ENCODE measurements at regions not wholly inside any gene's neighbourhood (a gene's known extent, or its start where the extent isn't known, plus 50 kb on each side); places are given as distances from the start of the nearest gene placed in this dataset.

GRCh38 chr3:84439476-84439875, 519.3 kb upstream of the CADM2 start:
- 0 to 100% (median 89%) methylated on average over 1 of the region's 1 CpG; no CpG with 5 or more reads in 1 of the 10 experiments for WGBS, 10 experiments
- H3K4me3 ChIP-seq = no peak overlapping the region
- no peak for ATAC-seq (replicated peaks in 6 of 8)
- in situ Hi-C loops (cut with MboI; ENCODE audit: low pct_unique_long_range_greater_than_20kb in 2 of 9, low sequenced_read_pairs in 9 of 9, unreplicated experiment in 9 of 9) = no loop called here
- H3K4me1 ChIP-seq (replicated peaks in 1 of 2) = peaks cover 0 to 4% of the 10 kb centered on the region in 2 donors
- H3K27ac ChIP-seq = no peak overlapping the region

- Histone ChIP-seq H3K4me3 (no peak overlapping the region), H3K4me1 (replicated peaks in 1 of 2) (peaks cover 0 to 4% of the 10 kb centered on the region in 2 donors), H3K27ac (no peak overlapping the region)
- in situ Hi-C loops (cut with MboI; ENCODE audit: low pct_unique_long_range_greater_than_20kb in 2 of 9, low sequenced_read_pairs in 9 of 9, unreplicated experiment in 9 of 9) = no loop called here
- no peak for ATAC-seq (replicated peaks in 6 of 8)
- WGBS, 10 experiments = 4 to 90% (median 66%) methylated on average over 1 to 9 of the region's 11 CpGs
Observed at GRCh38 chr3:84440291-84440690, 518.5 kb upstream of the CADM2 start.

- in situ Hi-C loops (cut with MboI; ENCODE audit: low pct_unique_long_range_greater_than_20kb in 2 of 9, low sequenced_read_pairs in 9 of 9, unreplicated experiment in 9 of 9) = no loop called here
- Histone ChIP-seq H3K4me3 (no peak overlapping the region), H3K27ac (no peak overlapping the region), H3K4me1 (replicated peaks in 1 of 2) (peaks cover 0 to 4% of the 10 kb centered on the region in 2 donors)
- WGBS, 10 experiments = 8 to 85% (median 36%) methylated on average over 2 of the region's 2 CpGs
- peak in 5 of 8 experiments; percentile 21 to 82 (median 63) for ATAC-seq (replicated peaks in 6 of 8)
Observed at GRCh38 chr3:84442533-84442932, 516.3 kb upstream of the CADM2 start.

GRCh38 chr3:84444726-84445521, 513.9 kb upstream of the CADM2 start:
- in situ Hi-C loops (cut with MboI; ENCODE audit: low pct_unique_long_range_greater_than_20kb in 2 of 9, low sequenced_read_pairs in 9 of 9, unreplicated experiment in 9 of 9) = no loop called here
- no peak overlapping the region for H3K4me3 ChIP-seq
- WGBS, 10 experiments = 1 to 86% (median 61%) methylated on average over 3 to 6 of the region's 6 CpGs
- ATAC-seq (replicated peaks in 6 of 8) = no peak
- H3K4me1 ChIP-seq (replicated peaks in 1 of 2) = peaks cover 0 to 4% of the 10 kb centered on the region in 2 donors
- no peak overlapping the region for H3K27ac ChIP-seq

GRCh38 chr3:84487296-84487695, 471.5 kb upstream of the CADM2 start:
- 17 to 100% (median 80%) methylated on average over 2 to 7 of the region's 8 CpGs; no CpG with 5 or more reads in 1 of the 10 experiments for whole genome bisulfite sequencing, 10 experiments
- Histone ChIP-seq H3K4me1 (replicated peaks in 1 of 2) (no peaks in the 10 kb centered on the region), H3K4me3 (no peak overlapping the region), H3K27ac (no peak overlapping the region)
- in situ Hi-C loops (cut with MboI; ENCODE audit: low pct_unique_long_range_greater_than_20kb in 2 of 9, low sequenced_read_pairs in 9 of 9, unreplicated experiment in 9 of 9) = no loop called here
- ATAC-seq (replicated peaks in 6 of 8) = no peak

- no peaks in the 10 kb centered on the region for H3K4me1 ChIP-seq (replicated peaks in 1 of 2)
- WGBS, 10 experiments = 0 to 100% (median 42%) methylated on average over 1 of the region's 1 CpG; no CpG with 5 or more reads in 2 of the 10 experiments
- no peak overlapping the region for H3K4me3 ChIP-seq
- ATAC-seq (replicated peaks in 6 of 8) = no peak
- no peak overlapping the region for H3K27ac ChIP-seq
- in situ Hi-C loops (cut with MboI; ENCODE audit: low pct_unique_long_range_greater_than_20kb in 2 of 9, low sequenced_read_pairs in 9 of 9, unreplicated experiment in 9 of 9) = no loop called here
Observed at GRCh38 chr3:84504761-84505160, 454.0 kb upstream of the CADM2 start.

GRCh38 chr3:84510007-84510406, 448.8 kb upstream of the CADM2 start:
- Histone ChIP-seq H3K4me3 (no peak overlapping the region), H3K4me1 (replicated peaks in 1 of 2) (no peaks in the 10 kb centered on the region), H3K27ac (no peak overlapping the region)
- no peak for ATAC-seq (replicated peaks in 6 of 8)
- in situ Hi-C loops (cut with MboI; ENCODE audit: low pct_unique_long_range_greater_than_20kb in 2 of 9, low sequenced_read_pairs in 9 of 9, unreplicated experiment in 9 of 9) = no loop called here
- 43 to 100% (median 88%) methylated on average over 1 to 2 of the region's 3 CpGs; no CpG with 5 or more reads in 4 of the 10 experiments for WGBS, 10 experiments

- Histone ChIP-seq H3K4me1 (replicated peaks in 1 of 2) (no peaks in the 10 kb centered on the region), H3K27ac (no peak overlapping the region), H3K4me3 (no peak overlapping the region)
- WGBS, 10 experiments = 7 to 100% (median 40%) methylated on average over 1 to 2 of the region's 6 CpGs; no CpG with 5 or more reads in 3 of the 10 experiments
- no peak for ATAC-seq (replicated peaks in 6 of 8)
- in situ Hi-C loops (cut with MboI; ENCODE audit: low pct_unique_long_range_greater_than_20kb in 2 of 9, low sequenced_read_pairs in 9 of 9, unreplicated experiment in 9 of 9) = no loop called here
Observed at GRCh38 chr3:84522893-84523292, 435.9 kb upstream of the CADM2 start.

GRCh38 chr3:84536916-84537315, 421.9 kb upstream of the CADM2 start:
- in situ Hi-C loops (cut with MboI; ENCODE audit: low pct_unique_long_range_greater_than_20kb in 2 of 9, low sequenced_read_pairs in 9 of 9, unreplicated experiment in 9 of 9) = no loop called here
- H3K27ac ChIP-seq = no peak overlapping the region
- no peak for ATAC-seq (replicated peaks in 6 of 8)
- H3K4me1 ChIP-seq (replicated peaks in 1 of 2) = no peaks in the 10 kb centered on the region
- WGBS, 10 experiments = 0 to 100% (median 76%) methylated on average over 1 to 3 of the region's 3 CpGs; no CpG with 5 or more reads in 1 of the 10 experiments
- H3K4me3 ChIP-seq = no peak overlapping the region

GRCh38 chr3:84538597-84538996, 420.2 kb upstream of the CADM2 start:
- H3K4me3 ChIP-seq = no peak overlapping the region
- in situ Hi-C loops (cut with MboI; ENCODE audit: low pct_unique_long_range_greater_than_20kb in 2 of 9, low sequenced_read_pairs in 9 of 9, unreplicated experiment in 9 of 9) = no loop called here
- no peak overlapping the region for H3K27ac ChIP-seq
- no peak for ATAC-seq (replicated peaks in 6 of 8)
- no peaks in the 10 kb centered on the region for H3K4me1 ChIP-seq (replicated peaks in 1 of 2)

- Histone ChIP-seq H3K27ac (no peak overlapping the region), H3K4me1 (replicated peaks in 1 of 2) (no peaks in the 10 kb centered on the region), H3K4me3 (no peak overlapping the region)
- in situ Hi-C loops (cut with MboI; ENCODE audit: low pct_unique_long_range_greater_than_20kb in 2 of 9, low sequenced_read_pairs in 9 of 9, unreplicated experiment in 9 of 9) = no loop called here
- ATAC-seq (replicated peaks in 6 of 8) = no peak
- WGBS, 10 experiments = 0 to 96% (median 67%) methylated on average over 1 to 3 of the region's 3 CpGs
Observed at GRCh38 chr3:84547207-84547606, 411.6 kb upstream of the CADM2 start.

GRCh38 chr3:84547971-84548970, 410.5 kb upstream of the CADM2 start:
- in situ Hi-C loops (cut with MboI; ENCODE audit: low pct_unique_long_range_greater_than_20kb in 2 of 9, low sequenced_read_pairs in 9 of 9, unreplicated experiment in 9 of 9) = no loop called here
- ATAC-seq (replicated peaks in 6 of 8) = peak; percentile 55 to 99 (median 77)
- no peaks in the 10 kb centered on the region for H3K4me1 ChIP-seq (replicated peaks in 1 of 2)
- no peak overlapping the region for H3K27ac ChIP-seq
- no peak overlapping the region for H3K4me3 ChIP-seq
- WGBS, 10 experiments = 0 to 100% (median 51%) methylated on average over 1 to 16 of the region's 23 CpGs; no CpG with 5 or more reads in 2 of the 10 experiments

- Histone ChIP-seq H3K4me3 (no peak overlapping the region), H3K27ac (no peak overlapping the region), H3K4me1 (replicated peaks in 1 of 2) (no peaks in the 10 kb centered on the region)
- no peak for ATAC-seq (replicated peaks in 6 of 8)
- in situ Hi-C loops (cut with MboI; ENCODE audit: low pct_unique_long_range_greater_than_20kb in 2 of 9, low sequenced_read_pairs in 9 of 9, unreplicated experiment in 9 of 9) = loop anchor here in 1 of 9 experiments (25.0 kb wide), 1 partner anchor 1007 kb away; no protein-coding TSS in a partner anchor
- WGBS, 10 experiments = 0 to 95% (median 75%) methylated on average over 1 to 2 of the region's 2 CpGs
Observed at GRCh38 chr3:84555629-84556028, 403.2 kb upstream of the CADM2 start.
